GM19395 (cell line): ENCODE measurements at regions not wholly inside any gene's neighbourhood (a gene's known extent, or its start where the extent isn't known, plus 50 kb on each side); places are given as distances from the start of the nearest gene placed in this dataset.

Experiments
- ATAC-seq: cut with Tn5 transposase; IDR thresholded peaks from one replicate; pipeline ENCODE4 v1.9.1; 2021; ENCODE audit warnings: mild to moderate bottlenecking, moderate library complexity; ENCODE audit not compliant: unreplicated experiment

DNA sequence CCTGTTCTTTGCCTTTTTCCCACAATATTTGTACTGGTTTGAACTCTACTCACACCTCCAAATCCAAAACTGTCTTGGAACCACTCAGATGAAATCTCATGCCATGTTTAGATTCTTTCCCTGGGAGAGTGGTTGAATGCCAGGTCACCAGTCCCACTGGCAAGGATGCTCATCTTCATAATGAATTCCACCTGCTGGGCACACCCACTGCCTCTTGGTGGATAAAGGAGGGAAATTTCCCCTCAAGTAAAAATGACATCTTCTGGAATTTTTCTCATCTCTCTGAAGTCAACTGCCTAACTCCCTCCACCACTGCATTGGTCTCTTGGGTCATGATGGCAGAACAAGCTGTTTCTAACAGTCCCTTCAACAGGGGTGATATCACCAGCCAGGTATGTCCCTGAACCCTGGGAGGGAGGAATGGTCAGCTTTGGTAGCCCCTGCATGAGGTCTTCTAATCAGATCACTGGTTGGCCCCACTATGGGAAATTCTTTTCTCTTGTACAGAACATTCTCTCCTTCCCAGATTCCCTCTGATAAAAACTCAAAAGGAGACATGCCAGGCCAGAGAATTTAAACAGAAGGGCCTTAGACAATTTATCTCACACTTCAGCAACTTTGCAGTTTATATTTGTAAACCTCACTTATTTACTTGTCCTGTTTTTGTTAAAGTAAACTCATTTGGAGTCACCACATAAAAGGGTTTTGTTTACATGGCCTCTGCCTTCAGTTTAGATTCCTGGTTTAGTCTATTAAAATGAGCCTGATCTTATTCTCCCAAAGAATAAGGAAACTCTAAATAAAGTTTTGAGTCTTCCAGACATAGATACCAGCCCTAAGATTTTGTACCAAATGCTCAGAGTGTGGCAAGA, 143.4 kb downstream of the WNT5A start:
- ATAC-seq: no peak

DNA sequence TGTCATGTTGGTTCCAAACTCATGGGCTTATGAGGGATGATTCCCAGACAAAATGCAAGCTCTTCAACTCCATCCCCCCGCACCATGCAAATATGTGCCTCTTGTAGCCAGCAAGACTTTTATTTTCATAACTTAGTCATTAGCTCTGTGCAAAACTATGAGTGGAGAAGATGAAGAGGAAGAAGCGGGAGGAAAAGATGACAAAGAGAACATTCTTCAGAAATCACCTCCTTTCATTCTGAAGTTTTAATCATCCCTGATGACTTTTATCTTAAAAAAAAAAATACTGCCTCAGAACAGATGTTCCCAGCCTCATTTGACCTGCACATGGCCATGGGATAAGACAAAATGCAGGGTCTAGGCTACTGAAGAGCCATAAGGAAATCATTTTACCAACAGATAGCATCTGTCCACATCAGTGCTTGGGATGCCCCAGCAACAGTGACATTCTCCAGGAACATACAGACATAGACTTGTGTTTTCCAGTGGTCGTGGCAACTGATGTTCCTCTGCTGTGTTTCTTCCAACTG, 145.5 kb downstream of the WNT5A start:
- ATAC-seq: no peak

GRCh38 chr3:55339819-55340218, 147.3 kb downstream of the WNT5A start:
- no peak for ATAC-seq

DNA sequence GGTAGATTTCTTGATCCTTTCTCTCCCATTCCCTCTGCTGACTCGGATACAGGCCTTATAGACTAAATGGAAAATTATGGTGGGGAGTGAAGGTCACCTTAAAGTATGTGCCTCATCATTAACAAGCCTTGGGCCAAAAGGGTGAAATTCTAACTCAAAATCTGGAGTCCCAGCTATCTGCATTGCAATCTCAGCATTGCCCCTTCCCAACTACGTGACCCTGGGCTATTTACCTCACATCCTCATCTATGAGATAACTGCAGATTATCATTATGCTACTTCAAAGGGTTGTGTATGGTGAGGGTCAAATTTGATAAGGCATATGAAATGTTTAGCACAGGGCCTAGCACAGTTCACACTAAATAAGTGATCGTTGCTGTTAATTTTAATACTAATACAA, 147.7 kb downstream of the WNT5A start:
- ATAC-seq: no peak

GRCh38 chr3:55337641-55338180, 149.4 kb downstream of the WNT5A start:
- ATAC-seq: no peak

DNA sequence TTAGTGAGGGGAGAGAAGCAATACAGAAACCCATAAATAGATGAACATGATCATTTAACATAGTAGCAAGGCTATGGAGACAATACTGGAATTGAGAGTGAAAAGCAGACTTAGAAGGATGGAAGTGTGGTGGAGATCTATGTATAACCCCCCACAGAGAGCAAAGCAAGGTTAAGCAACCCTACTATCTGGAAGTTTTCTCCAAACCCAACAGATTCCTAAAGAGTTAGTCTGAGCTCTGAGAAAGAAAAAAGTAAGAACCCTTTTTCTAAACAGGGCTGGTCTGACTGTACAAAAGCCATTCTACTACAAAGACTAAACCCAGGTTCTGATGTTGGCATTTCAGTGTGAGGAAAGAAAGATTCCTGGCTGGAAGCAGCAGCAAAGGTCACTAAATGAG, 153.2 kb downstream of the WNT5A start:
- ATAC-seq: no peak

DNA sequence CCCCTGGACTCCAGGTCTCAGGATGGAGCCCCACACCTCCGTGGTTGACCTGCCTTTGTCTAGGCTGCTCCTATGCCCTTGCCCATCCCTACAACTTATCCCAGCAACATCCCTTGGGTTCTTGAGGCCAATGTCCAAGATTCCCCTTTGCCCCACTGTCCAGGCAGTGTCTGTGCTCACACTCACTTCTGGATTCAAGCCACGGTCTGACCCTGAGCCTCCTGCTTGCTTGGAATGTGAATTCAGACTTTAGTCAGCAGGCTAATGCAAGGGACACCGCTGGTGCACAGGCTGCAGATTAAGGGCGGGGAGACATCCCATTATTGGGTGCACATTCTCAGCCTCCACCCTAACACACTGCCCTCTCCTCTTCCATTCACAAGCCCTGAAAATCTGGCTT, 154.1 kb downstream of the WNT5A start:
- no peak for ATAC-seq

- ATAC-seq: no peak
Measured at GRCh38 chr3:55332176-55332575, 154.9 kb downstream of the WNT5A start.

- ATAC-seq: no peak
Measured at GRCh38 chr3:55331524-55331923, 155.6 kb downstream of the WNT5A start.

DNA sequence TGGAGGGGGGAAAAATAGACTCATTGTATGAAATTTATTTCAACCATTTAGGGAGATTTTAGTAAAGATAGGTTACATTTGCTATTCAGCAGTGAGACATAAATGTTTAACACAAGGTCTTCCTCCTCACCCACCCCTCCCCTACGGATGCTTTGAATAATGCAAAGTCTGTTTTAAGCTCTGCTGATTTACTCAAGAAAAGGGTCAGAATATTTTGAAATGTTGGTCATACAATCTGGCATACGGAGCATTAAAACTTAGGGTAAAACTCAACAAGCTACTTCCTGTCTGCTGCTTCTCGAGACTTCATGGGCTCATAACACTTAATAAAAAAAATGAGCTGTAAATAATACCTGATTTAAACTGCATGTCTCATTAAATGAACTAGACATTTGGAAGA, 156.3 kb downstream of the WNT5A start:
- no peak for ATAC-seq

DNA sequence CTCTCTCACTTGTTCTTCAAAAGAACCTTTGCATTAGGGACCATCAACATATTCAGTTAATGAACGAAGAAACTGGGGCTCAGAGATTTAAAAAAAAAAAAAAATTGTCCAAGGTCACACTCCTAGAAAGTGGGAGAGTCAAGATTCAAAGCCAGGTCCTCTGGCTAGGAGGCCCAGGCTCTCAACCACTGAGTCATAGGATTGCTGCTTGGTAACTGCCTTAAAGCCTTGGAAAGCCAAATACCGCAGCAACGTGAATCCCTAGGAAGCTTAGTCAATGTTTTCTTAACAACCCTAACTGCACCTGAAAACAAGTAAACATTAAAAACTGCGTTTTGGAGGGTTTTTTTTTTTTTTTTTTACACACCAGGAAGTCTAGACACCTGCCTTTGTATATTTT, 156.8 kb downstream of the WNT5A start:
- ATAC-seq: no peak

DNA sequence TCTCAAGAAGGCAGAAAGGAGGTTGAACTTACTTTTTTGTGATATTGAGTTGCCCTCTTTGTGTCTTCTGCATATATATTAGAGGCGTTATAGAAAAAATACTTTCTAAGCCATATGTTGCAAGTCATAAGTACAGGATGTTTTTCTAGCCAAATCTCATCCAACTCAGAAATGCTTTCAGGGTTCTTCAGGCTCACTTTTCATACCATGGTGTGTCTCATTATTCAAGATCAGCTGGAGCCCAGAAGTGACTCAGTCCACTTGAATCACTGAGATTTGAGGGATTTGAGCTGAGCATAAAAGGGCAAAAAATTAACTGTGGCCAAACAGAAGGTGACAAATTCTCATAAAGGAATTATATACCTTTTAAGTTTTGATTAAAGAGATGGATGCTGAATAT, 157.3 kb downstream of the WNT5A start:
- no peak for ATAC-seq

DNA sequence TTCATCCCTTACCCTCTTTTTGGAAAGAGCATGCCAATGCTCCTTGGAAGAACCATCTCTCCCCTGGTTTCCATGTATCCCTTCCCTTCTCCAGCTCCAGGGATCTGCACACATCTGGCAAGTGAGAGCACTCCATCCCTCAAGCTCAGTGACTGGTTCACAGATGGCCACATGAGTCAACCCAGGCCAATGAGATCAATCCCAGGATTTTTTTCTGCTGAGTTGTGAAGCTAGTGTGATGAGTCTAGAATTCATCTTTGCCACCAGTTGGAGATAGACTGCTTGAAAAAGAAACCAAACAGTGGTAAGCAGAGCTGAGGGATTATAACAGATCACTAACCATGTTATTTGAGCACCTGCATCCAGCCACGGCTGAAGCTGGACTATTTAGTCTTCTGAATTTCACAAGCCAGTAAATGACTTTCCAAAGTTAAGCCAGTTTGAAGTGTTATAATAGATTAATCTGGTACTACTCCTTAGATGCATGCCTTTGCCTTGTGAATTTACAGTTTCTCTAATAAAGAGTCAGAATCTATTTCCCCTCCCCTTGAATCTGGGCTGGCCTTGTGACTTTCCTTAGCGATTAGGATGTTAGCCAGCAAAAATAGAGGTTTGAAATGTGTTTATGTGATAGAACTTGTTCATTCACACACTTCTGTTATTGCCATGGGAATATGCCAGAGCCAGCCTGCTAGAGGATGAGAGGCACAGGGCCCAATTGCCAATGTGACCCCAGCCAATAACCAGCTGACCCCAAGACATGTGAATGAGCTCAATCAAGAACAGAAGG, 159.8 kb downstream of the WNT5A start:
- ATAC-seq: no peak

GRCh38 chr3:55322638-55323037, 164.5 kb downstream of the WNT5A start:
- ATAC-seq: no peak

GRCh38 chr3:55320928-55321327, 166.2 kb downstream of the WNT5A start:
- no peak for ATAC-seq

DNA sequence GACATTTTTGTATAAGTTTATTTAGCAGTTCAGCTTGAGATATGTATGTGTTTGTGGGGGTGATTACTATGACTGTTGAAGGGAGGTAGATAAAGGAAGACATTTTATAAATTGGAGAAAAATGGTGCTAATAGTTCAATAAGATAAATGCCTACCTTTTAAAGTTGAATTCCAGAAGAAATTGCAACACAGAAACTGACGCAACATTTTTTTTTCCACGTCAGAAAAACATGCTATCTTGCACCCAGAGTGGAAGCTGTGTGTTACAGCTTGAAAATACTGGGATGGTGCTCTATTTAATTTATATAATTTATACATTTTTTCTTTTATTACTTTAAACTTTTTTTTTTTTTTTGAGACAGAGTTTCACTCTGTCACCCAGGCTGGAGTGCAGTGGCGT, 171.7 kb downstream of the WNT5A start:
- no peak for ATAC-seq

DNA sequence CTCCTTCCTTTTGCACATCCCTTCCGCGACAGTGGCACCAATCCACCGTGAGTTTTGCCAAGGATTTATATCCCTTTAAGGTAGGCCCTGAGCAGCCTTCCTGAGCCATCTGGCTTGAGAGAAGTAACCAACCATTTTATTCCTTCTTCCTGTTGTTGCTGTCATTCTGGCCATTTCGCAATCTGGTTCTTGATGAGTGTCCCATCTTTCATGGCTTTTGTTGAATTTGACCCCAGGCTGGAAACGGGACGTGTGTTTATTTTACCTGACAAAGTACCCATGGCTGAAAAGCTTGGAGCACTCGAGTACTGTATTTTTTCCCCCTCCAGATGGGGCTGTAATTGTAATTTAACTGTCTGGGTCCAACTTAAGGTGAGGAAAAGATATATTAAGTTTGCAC, 173.4 kb downstream of the WNT5A start:
- ATAC-seq: no peak

DNA sequence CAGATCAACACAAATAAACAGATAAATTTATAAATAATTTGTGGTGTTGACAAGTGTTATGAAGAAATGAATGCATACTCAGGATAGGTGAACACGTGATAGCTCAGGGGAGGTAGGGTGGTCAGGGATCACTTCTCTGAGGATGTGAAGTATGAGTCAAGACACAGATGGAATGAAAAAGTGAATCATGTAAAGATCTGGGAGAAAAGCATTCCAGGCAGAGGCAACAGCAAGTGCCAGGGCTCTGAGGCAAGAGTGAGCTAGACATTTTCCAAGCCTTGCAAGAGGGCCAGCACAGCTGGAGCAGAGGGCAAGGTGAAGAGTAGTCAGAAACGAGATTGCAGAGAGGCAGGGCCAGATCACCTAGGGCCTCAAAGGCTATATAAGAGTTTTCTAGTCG, 177.8 kb downstream of the WNT5A start:
- ATAC-seq: no peak

DNA sequence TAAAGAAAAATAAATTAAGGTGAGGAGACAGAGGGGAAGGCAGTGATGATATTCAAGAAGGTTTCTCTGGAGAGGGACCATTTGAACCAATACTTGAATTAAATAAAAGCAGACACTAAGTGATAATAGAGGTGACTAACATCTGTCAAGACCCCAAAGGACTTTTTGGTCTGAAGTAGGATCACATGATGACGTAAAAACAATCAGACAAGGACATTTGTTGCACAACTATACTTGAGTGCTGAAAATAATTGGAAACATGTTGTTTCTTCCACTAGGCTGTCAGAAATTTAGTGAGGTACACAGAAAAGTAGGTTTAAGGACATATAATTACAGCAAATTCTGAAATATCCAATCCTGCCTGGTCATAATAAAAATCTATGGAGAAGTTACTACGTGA, 179.5 kb downstream of the WNT5A start:
- no peak for ATAC-seq

DNA sequence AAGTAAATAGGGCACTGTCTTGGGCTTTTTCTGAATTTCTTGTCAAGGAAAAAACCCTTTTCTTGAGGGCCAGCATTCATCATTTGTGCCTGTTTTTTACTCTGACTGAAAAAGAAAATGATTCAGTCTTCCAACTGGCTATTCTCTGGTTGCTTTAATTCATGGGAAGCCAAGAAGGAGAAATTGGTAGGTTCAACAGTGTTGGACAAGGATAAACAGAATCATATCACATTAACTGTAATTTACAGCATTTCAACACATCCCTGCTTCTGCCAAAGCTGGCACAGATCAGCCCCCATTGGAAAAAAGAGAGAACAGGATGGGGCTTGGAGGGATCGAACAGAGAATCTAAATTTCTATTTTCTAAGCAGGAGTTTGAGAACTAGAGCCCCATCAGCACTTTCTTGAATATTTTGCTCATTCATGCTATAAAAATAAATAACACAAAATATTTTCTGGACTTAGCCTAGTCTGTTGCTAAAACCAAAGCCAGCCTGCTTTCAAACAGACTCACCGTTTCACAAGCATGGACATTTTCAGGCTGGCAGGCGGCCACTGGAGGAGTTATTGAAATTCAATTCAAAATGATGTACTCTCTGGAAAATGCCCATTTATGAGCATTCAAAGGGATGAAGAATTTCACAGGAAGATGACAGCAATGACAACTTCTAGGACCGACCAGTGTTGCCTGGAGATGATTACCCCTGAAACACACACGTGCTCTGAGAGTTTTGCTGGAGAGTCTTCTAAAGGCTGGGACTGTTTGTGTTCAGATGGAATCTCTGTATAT, 181.2 kb downstream of the WNT5A start:
- no peak for ATAC-seq

DNA sequence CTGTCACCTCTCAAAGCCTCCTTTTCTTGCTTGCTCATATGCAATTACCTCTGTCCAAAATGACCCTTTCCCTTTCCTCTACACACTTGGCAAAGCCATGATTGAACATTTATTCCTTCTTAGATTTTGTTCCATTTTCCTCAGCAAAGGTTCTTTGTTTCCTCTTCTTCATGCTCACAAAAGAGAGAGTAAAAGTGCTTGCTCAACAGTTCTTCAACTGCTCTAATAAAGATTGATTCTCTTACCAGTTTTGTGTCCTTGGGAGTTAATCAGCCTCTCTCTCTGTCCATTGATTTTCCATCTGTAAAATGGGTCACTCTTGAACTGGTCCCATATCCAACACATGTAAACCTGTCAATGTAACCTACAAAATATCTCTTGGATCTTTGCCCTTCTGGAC, 186.4 kb downstream of the WNT5A start:
- ATAC-seq: no peak
